ENCODE measurements at regions not wholly inside any gene's neighbourhood (a gene's known extent, or its start where the extent isn't known, plus 50 kb on each side); places are given as distances from the start of the nearest gene placed in this dataset.
"Not testable (repeated sequence)": the region's sequence is repeated elsewhere in the genome, so short reads cannot be mapped to it uniquely, and the experiment has no call there.

DNA sequence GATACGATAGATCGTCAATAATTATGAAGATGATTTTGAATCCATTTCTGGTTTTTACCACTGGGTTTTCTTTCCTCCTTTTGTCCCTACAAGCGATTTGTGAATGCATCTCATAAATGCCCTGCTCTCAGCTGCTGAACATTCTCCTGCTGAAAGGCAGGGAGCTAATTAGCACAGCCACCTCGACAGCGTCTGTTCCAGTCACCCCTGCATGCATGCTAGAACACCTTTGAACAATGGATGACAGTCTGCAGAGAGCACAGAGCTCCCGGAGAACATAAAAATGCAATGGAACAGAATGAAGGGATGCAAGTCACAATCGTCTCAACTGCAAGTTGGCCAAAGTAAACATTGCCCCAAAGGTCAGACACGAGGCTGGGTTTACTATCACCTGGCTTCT, 105.8 kb downstream of the SLC35B3 start:
- Histone ChIP-seq H3K9me3 (ENCODE audit: control insufficient read depth in 5 of 5, low read length in 5 of 5) (no peaks in the 10 kb centered on the region), H3K4me1 (ENCODE audit: control insufficient read depth in 5 of 5, insufficient read depth in 5 of 5, low read length in 5 of 5) (no peaks in the 10 kb centered on the region), H3K27me3 (ENCODE audit: control insufficient read depth in 5 of 5, insufficient read depth in 4 of 5, low read length in 5 of 5) (no peaks in the 10 kb centered on the region), H3K36me3 (ENCODE audit: control insufficient read depth in 5 of 5, insufficient read depth in 5 of 5, low read length in 5 of 5) (no peaks in the 10 kb centered on the region), H3K9ac (ENCODE audit: low read length in 5 of 5) (no peak overlapping the region), H3K27ac (ENCODE audit: low read depth, low read length) (no peak overlapping the region), H3K4me3 (ENCODE audit: low read depth in 1 of 5, low read length in 5 of 5) (no peak overlapping the region)

DNA sequence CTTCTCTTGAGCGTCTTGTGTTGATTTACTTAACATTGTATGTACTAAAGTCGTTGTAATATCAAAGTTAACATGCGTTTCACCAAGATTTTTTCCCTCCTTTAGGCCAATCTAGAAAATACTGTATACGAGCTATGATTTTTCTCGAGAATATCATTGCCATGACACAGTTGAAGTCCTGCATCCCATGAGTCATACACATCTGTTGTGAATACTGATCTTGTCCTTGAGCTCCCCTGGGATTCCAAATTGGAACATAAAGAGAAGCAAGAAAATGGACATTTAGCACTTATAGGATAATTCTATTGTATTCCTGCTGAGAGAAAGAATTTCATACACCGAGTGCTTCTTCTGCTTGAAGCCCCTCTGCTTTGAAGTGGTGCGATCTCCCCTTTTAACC, 109.6 kb downstream of the SLC35B3 start:
- no peak overlapping the region for H3K4me3 ChIP-seq (ENCODE audit: low read depth in 1 of 5, low read length in 5 of 5)
- no peaks in the 10 kb centered on the region for H3K36me3 ChIP-seq (ENCODE audit: control insufficient read depth in 5 of 5, insufficient read depth in 5 of 5, low read length in 5 of 5)

DNA sequence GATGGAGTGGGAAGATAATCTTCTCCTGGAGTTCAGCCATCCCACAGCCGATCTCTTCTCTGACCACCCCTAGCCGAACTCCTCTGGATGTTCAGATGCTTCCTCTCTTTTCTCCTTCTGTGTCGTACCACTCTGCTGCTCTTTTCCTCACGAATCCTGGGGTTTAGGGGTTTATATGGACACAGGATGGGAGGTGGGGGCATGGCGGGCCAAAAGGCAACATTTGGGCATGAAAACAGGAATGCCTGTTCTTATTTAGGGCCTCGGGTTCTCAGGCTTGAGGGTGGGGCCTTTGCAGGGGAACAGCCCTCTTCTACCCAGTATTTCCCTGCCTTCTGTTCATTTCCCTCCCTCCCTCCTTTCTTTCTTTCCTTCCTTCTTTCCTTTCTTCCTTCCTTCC, 112.7 kb downstream of the SLC35B3 start:
- no peaks in the 10 kb centered on the region for H3K27me3 ChIP-seq (ENCODE audit: control insufficient read depth in 5 of 5, insufficient read depth in 4 of 5, low read length in 5 of 5)
- no peak overlapping the region for H3K4me3 ChIP-seq (ENCODE audit: low read depth in 1 of 5, low read length in 5 of 5)
- H3K9me3 ChIP-seq (ENCODE audit: control insufficient read depth in 5 of 5, low read length in 5 of 5) = peaks cover 0 to 4% (median 0%) of the 10 kb centered on the region in 5 donors
- no peak overlapping the region for H3K27ac ChIP-seq (ENCODE audit: low read depth, low read length)
- H3K4me1 ChIP-seq (ENCODE audit: control insufficient read depth in 5 of 5, insufficient read depth in 5 of 5, low read length in 5 of 5) = no peaks in the 10 kb centered on the region
- H3K36me3 ChIP-seq (ENCODE audit: control insufficient read depth in 5 of 5, insufficient read depth in 5 of 5, low read length in 5 of 5) = no peaks in the 10 kb centered on the region
- H3K9ac ChIP-seq (ENCODE audit: low read length in 5 of 5) = no peak overlapping the region

More for the DNA sequence above, 109.6 kb downstream of the SLC35B3 start:
- peaks cover 0 to 4% (median 0%) of the 10 kb centered on the region in 5 donors for H3K9me3 ChIP-seq (ENCODE audit: control insufficient read depth in 5 of 5, low read length in 5 of 5)
- H3K27ac ChIP-seq (ENCODE audit: low read depth, low read length) = no peak overlapping the region
- H3K27me3 ChIP-seq (ENCODE audit: control insufficient read depth in 5 of 5, insufficient read depth in 4 of 5, low read length in 5 of 5) = no peaks in the 10 kb centered on the region
- no peaks in the 10 kb centered on the region for H3K4me1 ChIP-seq (ENCODE audit: control insufficient read depth in 5 of 5, insufficient read depth in 5 of 5, low read length in 5 of 5)
- no peak overlapping the region for H3K9ac ChIP-seq (ENCODE audit: low read length in 5 of 5)

DNA sequence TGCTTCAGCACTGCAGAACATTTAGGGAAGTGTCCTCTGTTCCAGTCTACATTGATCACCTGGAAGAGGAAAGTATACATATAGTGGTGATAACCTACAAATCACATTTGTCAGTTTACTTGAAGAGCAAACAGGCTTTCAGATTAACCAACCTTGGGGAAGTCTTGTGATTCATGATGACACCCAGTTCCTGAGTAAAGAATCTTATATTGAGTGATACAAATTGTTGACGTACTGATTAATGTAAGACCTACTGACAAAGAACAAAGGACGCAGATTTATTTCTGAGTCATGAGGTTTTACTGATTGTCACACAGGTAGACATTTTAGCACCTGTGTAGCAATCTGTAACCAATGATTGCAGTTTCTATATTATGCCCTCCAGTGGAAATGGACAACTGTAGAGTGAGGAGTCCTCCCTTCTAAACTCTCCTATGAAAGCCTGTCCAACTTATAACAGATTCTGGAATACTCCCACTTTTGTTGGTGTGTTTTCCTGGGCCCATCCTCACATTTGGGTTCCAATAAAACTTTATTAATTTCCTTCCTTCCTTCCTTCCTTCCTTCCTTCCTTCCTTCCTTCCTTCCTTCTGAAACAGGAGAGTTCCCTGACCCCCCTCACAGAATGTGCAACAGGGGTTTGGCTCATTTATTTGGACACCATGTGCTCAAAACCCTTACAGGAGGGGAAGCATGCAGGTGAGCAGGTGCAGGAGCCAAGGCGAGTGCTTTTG, 113.5 kb downstream of the SLC35B3 start:
- H3K4me1 ChIP-seq (ENCODE audit: control insufficient read depth in 5 of 5, insufficient read depth in 5 of 5, low read length in 5 of 5) = no peaks in the 10 kb centered on the region
- no peak overlapping the region for H3K27ac ChIP-seq (ENCODE audit: low read depth, low read length)
- peaks cover 0 to 4% (median 0%) of the 10 kb centered on the region in 5 donors for H3K9me3 ChIP-seq (ENCODE audit: control insufficient read depth in 5 of 5, low read length in 5 of 5)
- H3K9ac ChIP-seq (ENCODE audit: low read length in 5 of 5) = no peak overlapping the region
- no peaks in the 10 kb centered on the region for H3K36me3 ChIP-seq (ENCODE audit: control insufficient read depth in 5 of 5, insufficient read depth in 5 of 5, low read length in 5 of 5)
- H3K4me3 ChIP-seq (ENCODE audit: low read depth in 1 of 5, low read length in 5 of 5) = no peak overlapping the region
- H3K27me3 ChIP-seq (ENCODE audit: control insufficient read depth in 5 of 5, insufficient read depth in 4 of 5, low read length in 5 of 5) = no peaks in the 10 kb centered on the region

DNA sequence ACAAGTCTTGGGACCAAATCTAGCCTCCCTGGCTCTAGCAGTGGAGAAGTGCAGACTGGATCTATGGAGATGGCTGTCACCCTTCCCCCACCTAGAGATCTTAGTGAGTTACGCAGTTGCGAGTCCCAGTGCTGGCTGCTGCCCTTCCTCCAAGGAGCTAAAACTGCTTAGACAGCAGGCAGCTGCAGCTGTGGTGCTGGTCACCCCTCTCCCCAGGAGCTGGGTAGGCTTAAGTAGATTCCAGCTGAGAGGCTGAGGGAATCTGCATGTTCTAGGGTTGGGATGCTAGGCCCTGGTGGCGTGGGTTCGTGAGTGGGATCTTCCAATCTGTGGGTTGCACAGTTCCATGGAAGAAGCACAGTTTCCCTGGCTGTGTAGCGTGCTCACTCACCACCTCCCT, 120.2 kb downstream of the SLC35B3 start:
- Histone ChIP-seq H3K4me3 (ENCODE audit: low read depth in 1 of 5, low read length in 5 of 5) (no peak overlapping the region), H3K9ac (ENCODE audit: low read length in 5 of 5) (no peak overlapping the region), H3K36me3 (ENCODE audit: control insufficient read depth in 5 of 5, insufficient read depth in 5 of 5, low read length in 5 of 5) (no peaks in the 10 kb centered on the region), H3K9me3 (ENCODE audit: control insufficient read depth in 5 of 5, low read length in 5 of 5) (no peaks in the 10 kb centered on the region), H3K27ac (ENCODE audit: low read depth, low read length) (no peak overlapping the region), H3K4me1 (ENCODE audit: control insufficient read depth in 5 of 5, insufficient read depth in 5 of 5, low read length in 5 of 5) (no peaks in the 10 kb centered on the region), H3K27me3 (ENCODE audit: control insufficient read depth in 5 of 5, insufficient read depth in 4 of 5, low read length in 5 of 5) (peaks cover 0 to 4% (median 0%) of the 10 kb centered on the region in 5 donors)

DNA sequence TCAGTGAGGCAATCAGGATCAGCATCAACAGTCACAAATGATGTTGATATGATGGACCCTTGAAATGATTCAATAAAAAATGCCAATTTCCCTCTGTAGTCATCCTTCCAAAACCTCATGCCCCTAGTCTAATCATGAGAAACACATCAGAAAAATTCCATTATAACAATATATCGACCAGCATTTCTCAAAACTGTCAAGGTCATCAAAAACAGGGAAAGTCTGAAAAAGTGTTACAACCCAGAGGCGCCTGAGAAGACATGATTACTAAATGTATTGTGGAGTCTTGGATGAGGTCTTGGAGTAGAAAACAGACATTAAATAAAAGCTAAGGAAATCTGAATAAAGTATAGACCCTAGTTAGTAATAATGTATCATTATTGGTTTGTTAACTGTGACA, 133.8 kb downstream of the SLC35B3 start:
- no peak overlapping the region for H3K4me3 ChIP-seq (ENCODE audit: low read depth in 1 of 5, low read length in 5 of 5)
- no peaks in the 10 kb centered on the region for H3K27me3 ChIP-seq (ENCODE audit: control insufficient read depth in 5 of 5, insufficient read depth in 4 of 5, low read length in 5 of 5)
- no peaks in the 10 kb centered on the region for H3K36me3 ChIP-seq (ENCODE audit: control insufficient read depth in 5 of 5, insufficient read depth in 5 of 5, low read length in 5 of 5)
- no peak overlapping the region for H3K9ac ChIP-seq (ENCODE audit: low read length in 5 of 5)
- H3K9me3 ChIP-seq (ENCODE audit: control insufficient read depth in 5 of 5, low read length in 5 of 5) = no peaks in the 10 kb centered on the region
- no peaks in the 10 kb centered on the region for H3K4me1 ChIP-seq (ENCODE audit: control insufficient read depth in 5 of 5, insufficient read depth in 5 of 5, low read length in 5 of 5)
- no peak overlapping the region for H3K27ac ChIP-seq (ENCODE audit: low read depth, low read length)

DNA sequence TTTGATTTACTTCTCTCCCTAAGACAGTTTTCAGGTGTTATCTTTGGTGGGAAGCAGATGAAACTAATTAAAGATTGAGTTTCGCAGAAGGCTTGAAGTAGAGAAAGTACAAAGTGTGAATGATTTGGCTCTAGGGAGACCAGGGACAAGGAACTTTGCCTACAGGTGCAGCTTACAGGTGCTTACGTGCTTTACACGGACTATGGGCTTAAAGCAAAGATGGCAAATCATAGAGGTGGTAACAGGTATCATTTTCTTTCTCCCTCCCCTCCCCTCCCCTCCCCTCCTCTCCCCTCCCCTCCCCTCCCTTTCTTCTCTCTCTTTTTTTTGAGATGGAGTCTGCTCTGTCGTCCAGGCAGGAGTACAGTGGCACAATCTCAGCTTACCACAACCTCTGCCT, 136.3 kb downstream of the SLC35B3 start:
- Histone ChIP-seq H3K4me1 (ENCODE audit: control insufficient read depth in 5 of 5, insufficient read depth in 5 of 5, low read length in 5 of 5) (no peaks in the 10 kb centered on the region), H3K27me3 (ENCODE audit: control insufficient read depth in 5 of 5, insufficient read depth in 4 of 5, low read length in 5 of 5) (no peaks in the 10 kb centered on the region), H3K9me3 (ENCODE audit: control insufficient read depth in 5 of 5, low read length in 5 of 5) (peaks cover 0 to 5% (median 0%) of the 10 kb centered on the region in 5 donors), H3K36me3 (ENCODE audit: control insufficient read depth in 5 of 5, insufficient read depth in 5 of 5, low read length in 5 of 5) (no peaks in the 10 kb centered on the region), H3K4me3 (ENCODE audit: low read depth in 1 of 5, low read length in 5 of 5) (no peak overlapping the region), H3K9ac (ENCODE audit: low read length in 5 of 5) (no peak overlapping the region), H3K27ac (ENCODE audit: low read depth, low read length) (no peak overlapping the region)

DNA sequence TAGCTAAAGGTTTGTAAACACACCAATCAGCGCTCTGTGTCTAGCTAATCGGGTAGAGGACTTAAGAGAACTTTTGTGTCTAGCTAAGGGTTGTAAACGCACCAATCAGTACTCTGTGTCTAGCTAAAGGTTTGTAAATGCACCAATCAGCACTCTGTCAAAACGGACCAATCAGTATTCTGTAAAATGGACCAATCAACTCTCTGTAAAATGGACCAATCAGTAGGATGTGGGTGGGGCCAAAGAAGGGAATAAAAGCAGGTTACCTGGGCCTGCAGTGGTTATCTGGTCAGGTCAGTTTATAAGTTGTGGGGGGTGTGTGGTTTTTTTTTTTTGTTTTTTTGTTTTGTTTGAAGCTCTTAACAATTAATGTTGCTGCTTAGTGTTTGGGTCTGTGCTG, 152.4 kb downstream of the SLC35B3 start:
- not testable (repeated sequence) for H3K4me1 ChIP-seq (ENCODE audit: control insufficient read depth in 5 of 5, insufficient read depth in 5 of 5, low read length in 5 of 5); H3K9ac ChIP-seq (ENCODE audit: low read length in 5 of 5); H3K9me3 ChIP-seq (ENCODE audit: control insufficient read depth in 5 of 5, low read length in 5 of 5); H3K36me3 ChIP-seq (ENCODE audit: control insufficient read depth in 5 of 5, insufficient read depth in 5 of 5, low read length in 5 of 5); H3K27ac ChIP-seq (ENCODE audit: low read depth, low read length); H3K4me3 ChIP-seq (ENCODE audit: low read depth in 1 of 5, low read length in 5 of 5); H3K27me3 ChIP-seq (ENCODE audit: control insufficient read depth in 5 of 5, insufficient read depth in 4 of 5, low read length in 5 of 5)

DNA sequence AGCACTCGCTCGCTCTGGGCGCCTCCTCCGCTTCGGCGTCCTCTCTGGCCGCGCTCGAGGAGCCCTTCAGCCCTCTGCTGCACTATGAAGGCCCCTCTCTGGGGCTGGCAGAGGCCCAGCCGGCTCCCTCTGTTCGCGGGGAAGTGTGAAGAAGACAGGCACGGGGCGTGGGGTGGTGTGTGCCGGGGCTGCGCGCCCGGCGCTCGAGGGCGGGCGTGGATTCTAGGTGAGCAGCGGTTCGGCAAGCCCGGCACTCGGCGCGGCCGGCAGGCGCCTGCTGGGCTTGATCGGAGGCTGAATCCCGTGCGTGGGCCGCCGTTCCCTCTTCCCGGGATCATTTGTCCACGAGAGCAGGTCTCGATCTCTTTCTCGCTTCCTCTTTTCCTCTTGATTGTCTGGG, 153.0 kb downstream of the SLC35B3 start:
- Histone ChIP-seq H3K27me3 (ENCODE audit: control insufficient read depth in 5 of 5, insufficient read depth in 4 of 5, low read length in 5 of 5) (peaks cover 0 to 3% (median 0%) of the 10 kb centered on the region in 5 donors), H3K9ac (ENCODE audit: low read length in 5 of 5) (no peak overlapping the region), H3K36me3 (ENCODE audit: control insufficient read depth in 5 of 5, insufficient read depth in 5 of 5, low read length in 5 of 5) (no peaks in the 10 kb centered on the region), H3K9me3 (ENCODE audit: control insufficient read depth in 5 of 5, low read length in 5 of 5) (peaks cover 0 to 5% (median 0%) of the 10 kb centered on the region in 5 donors), H3K27ac (ENCODE audit: low read depth, low read length) (no peak overlapping the region), H3K4me3 (ENCODE audit: low read depth in 1 of 5, low read length in 5 of 5) (no peak overlapping the region), H3K4me1 (ENCODE audit: control insufficient read depth in 5 of 5, insufficient read depth in 5 of 5, low read length in 5 of 5) (peaks cover 0 to 3% (median 0%) of the 10 kb centered on the region in 5 donors)

DNA sequence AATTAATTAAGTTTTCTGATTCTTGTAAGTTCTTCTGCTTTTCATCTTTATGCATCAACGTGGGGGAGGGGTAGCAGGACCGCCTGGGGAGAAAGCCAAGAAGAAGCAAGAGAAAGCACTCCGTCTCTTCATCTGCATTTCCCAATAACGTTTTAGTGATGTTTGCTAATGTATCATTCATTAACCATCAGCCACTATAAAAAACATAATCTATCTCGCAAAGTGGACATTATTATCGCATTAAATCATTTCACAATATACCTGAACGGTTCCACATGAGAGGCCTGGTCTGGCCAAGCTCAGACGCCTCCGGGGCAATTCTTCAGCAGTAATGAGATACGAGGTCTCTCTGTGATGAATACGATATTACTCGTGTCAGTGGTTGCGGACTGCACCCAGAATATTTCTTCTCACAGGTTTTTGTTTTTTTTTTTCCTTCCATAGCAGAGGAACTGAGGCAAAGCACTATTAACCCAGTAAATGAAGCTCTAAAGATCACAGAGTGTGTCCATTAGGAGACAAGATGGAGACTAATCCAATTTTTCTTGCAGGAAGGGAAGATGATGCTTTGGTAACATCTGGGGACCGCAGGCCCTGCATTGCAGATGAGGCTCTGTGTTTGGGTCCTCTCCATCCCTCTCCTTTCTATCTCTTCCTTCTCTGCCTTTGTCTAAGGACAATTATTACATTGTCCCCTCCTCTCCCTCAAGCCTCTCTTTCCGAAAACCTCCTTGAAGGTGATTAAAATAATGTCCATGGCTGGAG, 156.1 kb downstream of the SLC35B3 start:
- Histone ChIP-seq H3K4me3 (ENCODE audit: low read depth in 1 of 5, low read length in 5 of 5) (no peak overlapping the region), H3K9me3 (ENCODE audit: control insufficient read depth in 5 of 5, low read length in 5 of 5) (peaks cover 0 to 5% (median 0%) of the 10 kb centered on the region in 5 donors), H3K27me3 (ENCODE audit: control insufficient read depth in 5 of 5, insufficient read depth in 4 of 5, low read length in 5 of 5) (peaks cover 0 to 3% (median 0%) of the 10 kb centered on the region in 5 donors), H3K4me1 (ENCODE audit: control insufficient read depth in 5 of 5, insufficient read depth in 5 of 5, low read length in 5 of 5) (peaks cover 0 to 3% (median 0%) of the 10 kb centered on the region in 5 donors), H3K27ac (ENCODE audit: low read depth, low read length) (no peak overlapping the region), H3K36me3 (ENCODE audit: control insufficient read depth in 5 of 5, insufficient read depth in 5 of 5, low read length in 5 of 5) (no peaks in the 10 kb centered on the region), H3K9ac (ENCODE audit: low read length in 5 of 5) (no peak overlapping the region)
